ENCODE measurements at regions not wholly inside any gene's neighbourhood (a gene's known extent, or its start where the extent isn't known, plus 50 kb on each side); places are given as distances from the start of the nearest gene placed in this dataset.
A peak's percentile ranks its signal among the peaks of the same experiment; 100 is the strongest.
"Not testable (repeated sequence)": the region's sequence is repeated elsewhere in the genome, so short reads cannot be mapped to it uniquely, and the experiment has no call there.

DNA sequence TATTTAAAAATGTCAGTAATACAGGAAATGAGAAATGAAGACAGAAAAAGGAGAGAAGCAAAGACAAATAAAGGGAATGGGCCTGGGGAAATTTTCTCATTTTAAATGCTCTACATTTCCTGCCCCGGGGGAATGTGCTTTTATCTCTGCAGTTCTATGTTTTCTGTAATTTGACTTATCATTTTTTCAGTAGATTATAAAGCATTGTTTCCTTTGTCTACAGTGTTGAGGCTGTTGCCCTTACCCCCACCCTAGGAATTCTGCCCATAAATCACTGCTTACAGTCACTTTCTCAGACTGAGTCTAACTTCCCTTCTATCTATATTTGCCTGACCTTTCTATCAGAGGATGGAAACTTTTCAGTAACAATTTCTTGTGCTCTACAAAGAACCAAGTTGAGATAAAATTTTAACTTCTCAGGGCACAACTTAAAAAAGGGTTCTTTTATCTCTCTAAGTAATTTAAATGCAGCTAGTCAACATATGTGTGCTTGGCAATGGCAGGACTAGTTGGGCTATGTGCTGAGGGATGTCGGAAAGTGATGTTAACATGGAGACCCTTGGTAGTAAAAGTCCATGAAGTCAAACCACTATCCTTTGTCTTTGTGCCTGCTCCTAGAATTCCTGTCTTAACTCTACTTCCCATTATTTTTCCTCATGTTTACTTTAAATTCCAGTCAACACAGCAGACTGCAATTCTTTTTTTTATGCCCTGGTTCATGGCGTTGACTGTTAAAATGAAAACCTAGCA, 146.5 kb upstream of the MMADHC start:
- no peak for DNase-seq

DNA sequence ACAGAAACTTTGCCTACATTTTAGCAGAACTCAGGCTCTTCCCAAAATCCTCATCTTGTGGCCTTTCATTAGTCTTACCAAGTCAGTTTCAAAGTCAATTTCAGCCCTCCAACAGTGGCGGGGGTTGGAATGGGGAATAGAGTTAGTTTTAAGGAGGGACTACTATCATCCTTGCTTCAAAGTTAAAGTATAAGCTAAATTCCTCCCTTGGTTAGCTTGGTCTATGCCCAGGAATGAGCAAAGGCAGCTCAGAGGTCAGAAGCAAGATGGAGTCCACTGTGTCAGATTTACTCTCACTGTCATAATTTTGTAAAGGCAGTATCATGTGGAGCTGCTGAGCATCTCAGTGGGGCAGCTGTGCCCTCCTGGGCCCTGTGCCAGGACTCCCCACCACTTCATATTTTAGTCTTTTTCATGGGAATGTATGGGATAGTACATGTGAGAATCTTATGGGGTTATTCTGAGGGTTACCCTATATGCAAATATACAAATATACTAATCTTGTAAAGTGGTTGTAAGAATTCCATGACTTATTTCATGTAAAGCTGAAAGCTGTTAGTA, 145.2 kb upstream of the MMADHC start:
- DNase-seq: no peak

DNA sequence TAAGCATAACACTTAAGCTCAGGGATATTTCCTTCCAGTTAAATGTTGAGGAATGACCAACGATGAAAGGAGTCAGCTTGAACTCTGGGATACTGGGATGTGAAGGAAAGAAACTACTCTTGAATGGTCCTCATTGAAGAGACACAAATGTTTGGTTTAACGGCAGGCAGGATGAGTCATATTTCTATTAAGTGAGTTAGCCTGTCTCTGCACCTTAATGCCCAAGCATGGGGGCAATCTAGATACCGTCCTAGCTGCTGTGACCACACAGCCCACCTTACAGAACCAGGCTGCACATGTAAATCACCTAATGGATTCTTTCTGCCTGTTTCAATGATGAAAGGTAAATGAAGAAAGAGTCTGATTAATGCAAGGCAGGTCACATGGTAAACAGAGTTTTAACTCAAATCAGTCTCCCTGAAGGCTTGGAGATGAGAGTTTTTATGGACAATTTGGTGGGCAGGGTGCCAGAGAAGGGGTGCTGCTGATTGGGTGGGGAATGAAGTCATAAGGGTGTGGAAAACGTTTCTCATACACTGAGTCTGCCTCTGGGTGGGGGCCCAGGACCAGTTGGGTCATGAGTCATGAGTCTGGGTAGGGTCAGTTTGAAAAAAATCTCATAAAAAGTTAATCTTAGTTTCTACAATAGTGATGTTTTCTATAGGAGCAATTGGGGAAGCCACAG, 144.6 kb upstream of the MMADHC start:
- DNase-seq: no peak

DNA sequence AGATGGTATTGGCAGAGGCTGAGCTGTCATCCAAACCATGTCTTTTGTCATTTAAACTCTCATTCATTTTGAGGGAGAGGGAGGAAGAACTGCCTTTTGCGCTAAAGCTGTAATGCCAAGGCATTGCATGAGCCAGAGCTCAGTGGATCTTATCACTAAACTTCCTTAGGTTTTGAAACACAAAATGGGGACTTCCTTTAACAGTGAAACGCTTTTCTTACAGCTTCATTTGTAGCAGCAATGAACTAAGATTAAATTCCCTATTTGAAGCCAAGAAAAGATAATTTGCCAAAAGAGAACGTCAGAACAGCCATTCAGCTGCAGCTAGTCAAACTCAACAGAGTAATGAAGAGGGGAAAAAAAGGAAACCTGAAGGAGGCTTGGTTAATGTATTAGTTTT, 143.5 kb upstream of the MMADHC start:
- no peak for DNase-seq

DNA sequence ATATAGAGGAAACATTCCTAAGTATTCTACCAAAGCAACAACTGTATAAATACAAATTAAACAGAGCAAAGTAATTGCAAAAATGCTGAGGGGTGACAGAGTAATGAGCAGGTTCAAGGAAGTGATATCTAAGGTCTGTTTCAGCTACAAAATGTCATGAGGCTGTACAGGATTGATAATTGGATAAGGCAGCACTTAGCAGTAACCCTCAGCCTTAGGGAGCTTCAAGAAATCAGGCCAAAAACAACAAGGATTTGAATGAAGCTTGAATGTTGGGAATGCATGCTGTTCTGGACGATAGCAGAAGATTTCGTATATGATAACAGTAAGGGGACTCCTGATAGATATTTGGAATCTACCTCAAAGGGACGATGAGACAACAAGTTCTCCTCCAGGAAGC, 142.0 kb upstream of the MMADHC start:
- DNase-seq: no peak

DNA sequence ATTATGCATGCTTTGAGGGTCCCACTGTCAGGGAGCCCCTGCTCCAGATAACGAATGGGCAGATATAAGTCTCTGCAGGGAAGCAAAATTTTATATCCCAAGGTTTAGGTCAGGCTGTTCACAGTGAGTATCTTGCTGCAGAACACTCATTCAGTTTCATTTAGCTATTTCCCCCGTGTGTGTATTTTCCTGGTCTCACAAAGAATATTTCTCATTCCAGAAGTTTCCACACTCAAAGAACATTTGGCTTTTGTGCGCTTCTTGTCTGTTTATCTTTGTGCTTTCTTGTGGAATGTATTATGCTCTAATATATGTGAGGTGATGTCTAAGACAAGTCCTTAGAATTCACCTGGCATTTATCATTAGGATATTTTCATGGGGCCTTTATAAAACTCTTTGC, 140.4 kb upstream of the MMADHC start:
- no peak for DNase-seq

DNA sequence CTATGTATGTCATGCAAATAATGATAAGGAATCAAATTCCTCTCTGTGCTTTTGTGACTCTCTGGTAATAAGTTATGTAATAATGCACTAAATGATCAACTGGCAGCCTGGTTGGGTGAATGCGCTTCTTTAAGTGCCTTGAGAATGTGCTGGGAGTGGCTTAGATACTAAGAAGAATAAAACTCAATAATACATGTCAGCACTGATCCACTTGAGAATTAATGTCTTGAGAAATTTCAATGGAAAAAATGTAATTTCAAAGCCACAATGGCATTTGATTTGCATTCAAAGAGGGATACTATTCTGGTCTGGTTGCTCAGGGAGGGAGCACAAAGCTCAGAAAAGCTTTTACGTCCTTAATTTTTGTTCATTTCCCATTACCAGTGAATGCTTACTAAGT, 137.7 kb upstream of the MMADHC start:
- no peak for DNase-seq

DNA sequence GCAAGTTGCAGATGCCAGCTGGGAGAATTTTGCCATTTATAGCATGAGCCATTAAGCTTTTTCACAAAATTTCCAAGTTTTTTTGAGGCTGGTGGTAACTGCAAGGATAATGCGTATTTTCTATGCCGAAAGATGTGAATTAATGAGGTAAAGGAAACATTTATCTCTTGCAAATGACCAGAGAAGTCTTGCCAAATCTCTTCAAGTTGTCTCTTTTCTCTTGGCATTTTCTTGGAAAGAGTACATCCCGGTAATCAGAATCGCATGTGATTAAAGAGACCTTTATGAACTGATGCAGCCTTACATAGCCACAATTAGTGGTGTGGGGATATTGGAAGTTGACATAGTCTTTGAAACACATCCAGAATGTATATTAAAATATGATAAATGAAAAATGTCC, 136.5 kb upstream of the MMADHC start:
- no peak for DNase-seq

GRCh38 chr2:149720615-149721014, 133.0 kb upstream of the MMADHC start:
- no peak for DNase-seq

- no peak for DNase-seq
These were observed 132.1 kb upstream of the MMADHC start for GRCh38 chr2:149719695-149720094.

DNA sequence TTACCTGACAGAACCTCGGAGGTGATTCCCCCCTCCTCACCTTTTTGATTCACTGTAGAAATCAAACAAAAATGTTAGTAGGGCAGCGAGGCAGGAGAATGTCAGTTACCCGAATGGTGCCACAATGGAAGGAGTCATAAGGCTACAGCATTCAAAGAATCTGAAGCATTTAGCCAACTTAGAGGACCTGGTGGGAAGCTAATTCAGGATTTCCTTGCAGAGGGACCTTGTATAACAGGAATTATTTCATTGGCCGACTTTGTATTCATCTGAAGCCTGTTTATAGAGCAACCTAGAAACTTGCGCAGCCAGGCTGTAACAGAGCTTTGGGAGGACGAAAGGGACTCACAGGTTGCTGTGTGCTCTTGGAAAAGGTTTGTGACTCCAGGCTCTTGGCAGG, 129.1 kb upstream of the MMADHC start:
- DNase-seq: no peak

DNA sequence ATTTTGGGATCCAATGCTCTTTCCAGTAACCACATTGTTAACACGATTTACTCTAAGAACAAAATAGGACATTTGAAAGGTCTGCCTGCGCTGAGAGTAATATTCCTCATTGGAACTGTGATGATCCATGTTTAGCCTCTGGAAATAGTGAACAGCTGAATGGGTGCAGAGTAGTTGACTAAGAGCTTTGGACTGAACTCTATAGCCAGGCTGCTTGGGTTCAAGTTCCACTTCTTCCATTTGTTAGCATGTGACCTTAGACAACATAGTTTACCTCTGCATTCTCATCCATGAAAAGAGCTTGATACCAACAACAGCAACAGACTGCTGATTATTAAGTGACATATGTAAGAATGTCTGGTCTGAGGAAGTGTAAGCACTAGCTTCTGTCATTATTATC, 128.3 kb upstream of the MMADHC start:
- DNase-seq: no peak

DNA sequence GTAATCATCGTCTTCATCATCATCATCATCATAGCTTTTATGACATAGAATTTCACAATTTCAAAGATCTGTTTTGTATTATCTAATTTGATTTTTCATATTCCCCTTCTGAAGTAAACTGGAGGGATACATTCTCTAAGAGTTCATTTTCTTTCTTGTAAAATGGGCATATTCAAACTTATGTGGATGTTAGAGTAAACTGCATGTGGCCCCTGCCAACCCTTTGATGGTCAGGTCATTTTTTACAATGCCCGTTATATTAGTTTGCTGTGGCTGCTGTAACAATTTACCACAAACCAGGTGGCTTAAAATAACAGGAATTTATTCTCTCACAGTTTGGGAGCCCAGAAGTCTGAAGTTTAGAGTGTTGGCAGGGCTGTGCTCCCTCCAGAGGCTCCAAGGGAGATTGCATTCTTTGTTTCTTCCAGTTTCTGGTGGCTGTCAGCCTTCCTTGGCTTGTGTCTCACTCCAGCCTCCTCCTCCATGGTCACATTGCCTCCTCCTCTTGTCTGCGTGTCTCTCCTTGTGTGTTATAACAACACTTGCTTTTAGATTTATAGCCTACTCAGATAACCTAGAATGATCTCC, 127.5 kb upstream of the MMADHC start:
- DNase-seq: peak; percentile 8 to 17

- DNase-seq: no peak
These were observed 122.1 kb upstream of the MMADHC start for GRCh38 chr2:149709496-149710263.

DNA sequence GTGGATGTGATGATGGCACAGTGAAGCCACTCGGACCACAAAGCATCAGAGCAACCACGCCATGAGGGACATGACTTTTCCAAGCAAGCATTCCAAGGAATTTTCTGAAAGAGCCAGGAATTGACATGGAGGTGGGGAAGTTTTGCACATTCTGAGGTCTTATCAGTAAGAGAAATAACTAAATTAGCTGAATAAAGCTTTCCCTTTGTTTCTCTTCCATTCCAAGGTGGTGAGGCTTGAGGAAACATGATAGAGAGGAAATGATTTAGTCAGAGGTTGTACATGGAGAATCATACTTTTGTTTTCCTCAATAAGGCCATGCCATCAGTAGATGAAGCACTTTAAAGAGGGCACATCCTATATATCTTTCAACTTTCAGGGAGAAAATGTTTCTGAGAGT, 115.7 kb upstream of the MMADHC start:
- DNase-seq: no peak

DNA sequence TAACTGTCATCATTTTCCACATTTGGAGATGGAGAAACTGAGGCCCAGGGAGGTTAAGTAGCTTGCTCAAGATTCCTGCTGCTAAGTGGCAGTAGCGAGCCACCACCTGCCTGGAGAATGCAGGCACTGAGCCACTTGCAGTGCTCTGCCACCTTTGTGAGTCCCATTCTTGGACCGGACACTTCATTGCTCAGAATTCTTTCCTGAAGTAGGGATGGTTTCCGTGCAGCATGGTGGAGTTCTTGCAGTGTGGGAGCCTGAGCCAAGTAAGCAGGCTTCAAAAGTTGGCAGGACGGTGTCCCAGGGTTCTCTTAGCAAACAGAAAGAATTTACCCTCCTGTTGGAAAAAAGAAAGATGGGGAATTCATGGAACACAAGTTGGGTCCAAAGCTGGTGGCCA, 115.0 kb upstream of the MMADHC start:
- no peak for DNase-seq

- DNase-seq: no peak
These were observed 113.7 kb upstream of the MMADHC start for GRCh38 chr2:149701241-149701640.

GRCh38 chr2:149692961-149693396, 105.4 kb upstream of the MMADHC start:
- no peak for DNase-seq

GRCh38 chr2:149690825-149691224, 103.2 kb upstream of the MMADHC start:
- DNase-seq: no peak

DNA sequence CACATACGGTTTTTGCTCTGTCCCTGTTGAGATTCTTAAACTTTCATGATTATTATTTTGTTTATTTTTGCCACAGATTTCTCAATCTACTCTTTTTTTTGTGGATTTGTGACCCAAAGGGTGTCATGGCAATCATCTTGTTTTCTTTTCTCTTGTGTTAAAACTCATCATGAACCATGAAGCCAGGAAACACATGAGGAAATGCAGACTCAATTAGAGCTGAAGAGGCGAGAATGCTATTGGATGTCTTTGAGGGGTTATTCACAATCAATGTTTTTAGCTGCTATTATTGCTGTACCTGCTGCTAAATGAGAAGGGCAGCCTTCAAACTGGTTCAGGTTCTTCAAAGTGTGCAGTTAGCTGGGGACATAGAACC, 99.5 kb upstream of the MMADHC start:
- no peak for DNase-seq

GRCh38 chr2:149686136-149687051, 98.8 kb upstream of the MMADHC start:
- no peak for DNase-seq

GRCh38 chr2:149685401-149685800, 97.8 kb upstream of the MMADHC start:
- DNase-seq: not testable (repeated sequence)
